ENCODE measurements at regions not wholly inside any gene's neighbourhood (a gene's known extent, or its start where the extent isn't known, plus 50 kb on each side); places are given as distances from the start of the nearest gene placed in this dataset.

DNA sequence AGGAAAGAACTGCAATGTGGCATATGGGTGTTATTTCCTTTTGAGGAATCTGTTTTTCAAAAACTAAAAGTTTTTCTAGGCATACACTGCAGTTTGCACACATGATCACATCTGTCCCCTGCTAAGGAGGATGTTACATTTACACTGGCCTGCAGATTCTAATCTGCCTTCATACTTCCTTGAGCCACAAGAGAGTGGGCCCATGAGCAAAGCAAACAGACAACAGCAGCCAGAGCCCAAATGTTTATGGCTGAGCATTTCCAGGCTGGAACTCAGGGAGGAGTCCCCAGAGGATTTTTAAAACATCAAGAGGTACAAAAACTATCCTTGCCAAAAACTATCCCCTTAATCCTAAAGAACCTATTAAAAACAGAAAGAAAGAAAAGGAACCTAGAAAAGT lies 117.2 kb upstream of the MTNR1B start:
- no peak for DNase-seq
- Mint-ChIP-seq H3K4me3 (ENCODE audit: unreplicated experiment) (no peak overlapping the region), H3K27ac (ENCODE audit: unreplicated experiment) (no peak overlapping the region), H3K9me3 (ENCODE audit: unreplicated experiment) (no peaks in the 10 kb centered on the region), H3K4me1 (ENCODE audit: low read depth, unreplicated experiment) (no peaks in the 10 kb centered on the region), H3K36me3 (ENCODE audit: insufficient read depth, unreplicated experiment) (no peaks in the 10 kb centered on the region), H3K27me3 (ENCODE audit: insufficient read depth, unreplicated experiment) (peaks cover 3% of the 10 kb centered on the region)
- Histone ChIP-seq H3K36me3 (ENCODE audit: control insufficient read depth, insufficient read depth, low read length) (no peaks in the 10 kb centered on the region), H3K4me3 (ENCODE audit: low read depth, low read length) (no peak overlapping the region), H3K27me3 (replicated peaks; ENCODE audit: control insufficient read depth, insufficient read depth, low read length) (no peaks in the 10 kb centered on the region; the same call in 1 of the 2 replicates), H3K4me1 (no peaks in the 10 kb centered on the region), H3K9me3 (no peaks in the 10 kb centered on the region)
- CTCF ChIA-PET: no interaction called here
- TF ChIP-seq CTCF (IDR thresholded peaks at IDR 0.05; ENCODE audit: insufficient read depth in 1 of 2, low read depth in 1 of 2, low read length in 1 of 2, severe bottlenecking in 1 of 2, unreplicated experiment in 1 of 2): no peak
- POLR2A ChIA-PET: no interaction called here
- intact Hi-C loops (cut with micrococcal nuclease; ENCODE audit: unreplicated experiment): no loop called here
- BruUV-seq (replicated peaks): no TSS peak

DNA sequence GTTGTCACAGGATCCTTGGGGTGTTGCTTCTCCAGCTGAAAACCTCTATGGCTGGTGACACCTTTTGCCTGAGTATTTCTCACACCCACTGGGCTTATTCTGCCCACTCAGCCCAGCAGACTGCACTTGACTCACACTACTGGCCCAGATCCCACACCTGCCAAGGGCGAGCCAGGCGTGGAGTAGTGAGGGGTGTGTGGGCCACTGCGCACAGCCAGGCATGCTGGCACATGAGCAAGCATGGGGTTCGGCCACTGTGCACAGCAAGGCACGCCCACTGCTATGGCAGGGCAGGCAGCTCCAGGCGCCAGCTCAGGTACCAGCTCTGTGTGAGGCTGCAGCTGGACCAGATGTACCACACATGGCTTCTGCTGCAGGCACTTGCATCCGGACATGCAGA lies 116.5 kb upstream of the MTNR1B start:
- Mint-ChIP-seq H3K4me3 (ENCODE audit: unreplicated experiment) (no peak overlapping the region), H3K36me3 (ENCODE audit: insufficient read depth, unreplicated experiment) (no peaks in the 10 kb centered on the region)
- CTCF ChIA-PET: no interaction called here

GRCh38 chr11:92854162-92854561 lies 115.3 kb upstream of the MTNR1B start:
- BruUV-seq (replicated peaks): no TSS peak
- no peak overlapping the region for H3K27ac Mint-ChIP-seq (ENCODE audit: unreplicated experiment)
- ChIA-PET POLR2A (no interaction called here), CTCF (no interaction called here)
- H3K4me3 Mint-ChIP-seq (ENCODE audit: unreplicated experiment): no peak overlapping the region
- Histone ChIP-seq H3K9me3 (no peaks in the 10 kb centered on the region), H3K27me3 (replicated peaks; ENCODE audit: control insufficient read depth, insufficient read depth, low read length) (no peaks in the 10 kb centered on the region; the same call in 1 of the 2 replicates), H3K36me3 (ENCODE audit: control insufficient read depth, insufficient read depth, low read length) (no peaks in the 10 kb centered on the region), H3K4me3 (ENCODE audit: low read depth, low read length) (no peak overlapping the region), H3K4me1 (no peaks in the 10 kb centered on the region)
- no peak for TF ChIP-seq CTCF (IDR thresholded peaks at IDR 0.05; ENCODE audit: insufficient read depth in 1 of 2, low read depth in 1 of 2, low read length in 1 of 2, severe bottlenecking in 1 of 2, unreplicated experiment in 1 of 2)
- intact Hi-C loops (cut with micrococcal nuclease; ENCODE audit: unreplicated experiment): no loop called here
- H3K4me1 Mint-ChIP-seq (ENCODE audit: low read depth, unreplicated experiment): no peaks in the 10 kb centered on the region
- no peak for DNase-seq
- H3K9me3 Mint-ChIP-seq (ENCODE audit: unreplicated experiment): no peaks in the 10 kb centered on the region
- H3K36me3 Mint-ChIP-seq (ENCODE audit: insufficient read depth, unreplicated experiment): no peaks in the 10 kb centered on the region
- H3K27me3 Mint-ChIP-seq (ENCODE audit: insufficient read depth, unreplicated experiment): peaks cover 7% of the 10 kb centered on the region

More for the DNA sequence above, 116.5 kb upstream of the MTNR1B start:
- H3K4me1 ChIP-seq: no peaks in the 10 kb centered on the region
- no peaks in the 10 kb centered on the region; the same call in 1 of the 2 replicates for H3K27me3 ChIP-seq (replicated peaks; ENCODE audit: control insufficient read depth, insufficient read depth, low read length)
- DNase-seq: no peak
- Mint-ChIP-seq H3K27ac (ENCODE audit: unreplicated experiment) (no peak overlapping the region), H3K9me3 (ENCODE audit: unreplicated experiment) (no peaks in the 10 kb centered on the region), H3K4me1 (ENCODE audit: low read depth, unreplicated experiment) (no peaks in the 10 kb centered on the region), H3K27me3 (ENCODE audit: insufficient read depth, unreplicated experiment) (peaks cover 3% of the 10 kb centered on the region)
- no peaks in the 10 kb centered on the region for H3K9me3 ChIP-seq
- H3K36me3 ChIP-seq (ENCODE audit: control insufficient read depth, insufficient read depth, low read length): no peaks in the 10 kb centered on the region
- POLR2A ChIA-PET: no interaction called here
- TF ChIP-seq CTCF (IDR thresholded peaks at IDR 0.05; ENCODE audit: insufficient read depth in 1 of 2, low read depth in 1 of 2, low read length in 1 of 2, severe bottlenecking in 1 of 2, unreplicated experiment in 1 of 2): no peak
- no peak overlapping the region for H3K4me3 ChIP-seq (ENCODE audit: low read depth, low read length)
- intact Hi-C loops (cut with micrococcal nuclease; ENCODE audit: unreplicated experiment): no loop called here
- no TSS peak for BruUV-seq (replicated peaks)

Data from Caco-2 (cell line).